H1 (cell line): ENCODE measurements at regions not wholly inside any gene's neighbourhood (a gene's known extent, or its start where the extent isn't known, plus 50 kb on each side); places are given as distances from the start of the nearest gene placed in this dataset.

Experiments used
- E2F6 ChIP-seq: IDR thresholded peaks from 2 replicates; pipeline ENCODE4 v1.6.1; 2012; ENCODE audit warnings: inconsistent platforms
- NANOG ChIP-seq: IDR thresholded peaks from 2 replicates; pipeline ENCODE4 v1.6.1; 2011; ENCODE audit warnings: low read length, low read depth, mild to moderate bottlenecking, inconsistent platforms; ENCODE audit not compliant: insufficient read depth, poor library complexity, severe bottlenecking
- RFX5 ChIP-seq: IDR thresholded peaks from 2 replicates; pipeline ENCODE4 v1.6.1; 2011; ENCODE audit warnings: low read depth, low read length, improper control_type of control experiment, borderline replicate concordance
- TAF1 ChIP-seq: IDR thresholded peaks from 2 replicates; pipeline ENCODE4 v1.6.1; 2011; ENCODE audit warnings: mild to moderate bottlenecking, low read depth, low read length

GRCh38 chr21:19141511-19141910 lies 737.9 kb upstream of the TMPRSS15 start (continued):
- TF ChIP-seq NANOG: no peak
- no peak for TF ChIP-seq RFX5
- no peak for TF ChIP-seq TAF1
- TF ChIP-seq E2F6: no peak
